Large intestine (tissue), 3 donors: ENCODE measurements at regions not wholly inside any gene's neighbourhood (a gene's known extent, or its start where the extent isn't known, plus 50 kb on each side); places are given as distances from the start of the nearest gene placed in this dataset.

Experiments
- DNase-seq, 2 donors: peaks; one replicate each; pipeline versions ENCODE4 v3.0.0 to v3.0.0-alpha.2; 2013
- H3K27ac ChIP-seq: one replicate; pipeline ENCODE4 v1.5.1; 2013; ENCODE audit warnings: low read length
- H3K27me3 ChIP-seq: 2 replicates; pipeline ENCODE4 v1.6.1; 2013; ENCODE audit warnings: low read length; ENCODE audit not compliant: control insufficient read depth, insufficient read depth
- H3K36me3 ChIP-seq: 2 replicates; pipeline ENCODE4 v1.6.1; 2013; ENCODE audit warnings: low read length; ENCODE audit not compliant: control insufficient read depth, insufficient read depth
- H3K4me1 ChIP-seq: one replicate; pipeline ENCODE4 v1.6.1; 2013; ENCODE audit warnings: low read length; ENCODE audit not compliant: control insufficient read depth, insufficient read depth
- H3K4me3 ChIP-seq: one replicate; pipeline ENCODE4 v1.5.1; 2013; ENCODE audit warnings: low read length
- H3K9me3 ChIP-seq: one replicate; pipeline ENCODE4 v1.6.1; 2013; ENCODE audit warnings: mild to moderate bottlenecking, low read depth, low read length, moderate library complexity; ENCODE audit not compliant: control insufficient read depth
- WGBS: methylation state at CpG from one replicate; pipeline ENCODE4 v1.1.5; 2013; ENCODE audit warnings: low lambda C conversion rate; ENCODE audit not compliant: insufficient coverage; 5-methylcytosine and 5-hydroxymethylcytosine counted together

DNA sequence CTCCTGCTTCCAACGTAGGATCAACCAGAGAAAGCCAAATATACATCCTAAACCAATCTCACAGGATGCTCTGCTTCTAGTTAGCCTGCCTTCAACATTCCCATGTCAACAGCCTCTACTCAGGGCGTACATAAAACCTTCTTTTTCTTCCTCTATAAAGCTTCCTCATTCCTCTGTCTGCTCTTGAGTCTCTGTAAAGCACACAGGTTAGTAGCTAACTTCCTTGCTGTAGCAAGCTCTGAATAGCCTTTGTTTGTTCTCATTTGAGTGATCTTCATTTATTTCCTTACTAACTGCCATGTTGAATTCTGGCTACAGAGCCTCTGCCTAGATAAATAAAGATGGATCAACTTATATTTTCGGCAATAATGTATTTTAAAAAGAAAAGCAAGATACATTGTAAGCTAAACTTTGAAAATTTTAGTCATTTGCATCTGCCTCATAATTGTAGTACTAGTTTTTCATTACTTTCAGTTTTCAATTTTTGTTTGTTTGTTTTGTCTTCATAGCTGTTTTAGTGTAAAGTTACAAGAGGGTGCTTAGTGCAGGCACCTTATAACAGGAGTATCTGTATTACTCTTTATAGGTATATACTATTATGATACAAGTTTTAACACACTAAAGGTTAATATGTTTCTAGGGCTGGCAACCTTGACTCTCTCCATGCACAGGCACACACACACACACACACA, 498.2 kb downstream of the PYDC2 start:
- H3K36me3 ChIP-seq: no peaks in the 10 kb centered on the region
- no peaks in the 10 kb centered on the region for H3K9me3 ChIP-seq
- WGBS: 88% methylated on average over 1 of the region's 3 CpGs
- H3K4me3 ChIP-seq: no peak overlapping the region
- no peaks in the 10 kb centered on the region for H3K4me1 ChIP-seq
- DNase-seq: no peak
- H3K27me3 ChIP-seq: no peaks in the 10 kb centered on the region
- no peak overlapping the region for H3K27ac ChIP-seq

DNA sequence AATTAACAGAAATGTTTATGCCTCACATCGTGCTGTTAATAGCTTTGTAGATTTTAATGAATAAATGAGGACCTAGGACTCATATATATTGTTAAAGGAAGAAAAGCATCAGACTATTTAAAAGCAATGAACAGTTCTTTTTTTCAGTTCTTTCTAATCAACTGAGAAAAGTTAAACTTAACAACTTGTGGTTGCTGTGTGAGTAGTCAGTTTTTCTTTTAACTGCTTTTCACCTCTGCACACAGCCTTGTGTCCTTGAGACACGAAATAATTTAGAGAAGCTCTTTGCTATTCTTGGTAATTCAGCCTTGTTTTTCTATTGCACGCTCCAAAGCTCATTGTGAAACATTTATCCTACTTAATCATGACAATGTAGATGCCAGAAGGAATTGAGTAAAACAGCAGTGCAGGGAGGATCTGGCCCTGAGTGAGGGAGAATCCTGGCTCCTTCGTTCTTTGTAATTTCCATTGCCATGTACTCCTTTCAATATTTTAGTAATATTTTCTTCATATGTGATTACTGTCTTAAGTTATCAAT, 499.0 kb downstream of the PYDC2 start:
- DNase-seq: no peak
- Histone ChIP-seq H3K27ac (no peak overlapping the region), H3K27me3 (no peaks in the 10 kb centered on the region), H3K36me3 (no peaks in the 10 kb centered on the region), H3K4me3 (no peak overlapping the region), H3K9me3 (no peaks in the 10 kb centered on the region), H3K4me1 (no peaks in the 10 kb centered on the region)
- WGBS: 62% methylated on average over 2 of the region's 4 CpGs

DNA sequence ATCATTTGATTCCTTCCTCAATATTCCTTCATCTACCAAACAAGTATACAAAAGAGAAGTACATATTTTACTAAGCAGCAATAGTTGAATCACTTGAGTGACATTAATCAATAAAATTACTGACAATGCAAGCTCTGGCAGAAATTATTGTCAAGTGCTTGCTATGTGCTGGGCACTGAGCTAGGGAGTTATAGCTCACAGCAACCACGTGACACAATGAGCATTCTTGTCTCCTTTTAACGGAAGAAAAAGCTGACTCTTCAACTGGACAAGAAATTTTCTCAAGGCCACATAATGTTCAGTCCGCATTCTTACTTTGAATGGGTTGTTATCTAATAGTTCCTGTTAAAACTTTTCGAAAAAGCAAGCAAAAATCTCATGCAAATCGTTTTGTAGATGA, 500.1 kb downstream of the PYDC2 start:
- Histone ChIP-seq H3K36me3 (no peaks in the 10 kb centered on the region), H3K4me3 (no peak overlapping the region), H3K9me3 (no peaks in the 10 kb centered on the region), H3K27ac (no peak overlapping the region), H3K27me3 (no peaks in the 10 kb centered on the region), H3K4me1 (no peaks in the 10 kb centered on the region)
- 80% methylated on average over 2 of the region's 5 CpGs for WGBS
- no peak for DNase-seq

DNA sequence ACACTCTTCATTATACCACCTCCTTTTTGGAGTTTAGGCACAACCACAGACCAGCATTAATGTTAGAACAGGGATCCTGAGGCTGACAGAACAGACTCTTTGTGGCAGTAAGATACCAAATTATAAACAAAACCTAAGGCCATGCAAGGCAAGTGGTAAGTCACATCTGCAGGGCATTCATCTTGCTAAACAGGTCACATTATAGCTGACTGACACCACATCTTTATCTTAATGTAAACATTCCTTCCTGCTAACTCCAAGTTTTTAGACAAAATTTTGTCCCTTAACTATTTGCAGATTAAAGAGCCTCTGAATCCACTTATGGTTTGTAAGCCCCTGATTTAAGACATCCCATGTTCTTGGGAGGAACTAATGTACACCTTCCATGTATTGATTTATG, 500.6 kb downstream of the PYDC2 start:
- Histone ChIP-seq H3K27ac (no peak overlapping the region), H3K4me1 (no peaks in the 10 kb centered on the region), H3K36me3 (no peaks in the 10 kb centered on the region), H3K4me3 (no peak overlapping the region), H3K9me3 (no peaks in the 10 kb centered on the region), H3K27me3 (no peaks in the 10 kb centered on the region)
- no peak for DNase-seq

DNA sequence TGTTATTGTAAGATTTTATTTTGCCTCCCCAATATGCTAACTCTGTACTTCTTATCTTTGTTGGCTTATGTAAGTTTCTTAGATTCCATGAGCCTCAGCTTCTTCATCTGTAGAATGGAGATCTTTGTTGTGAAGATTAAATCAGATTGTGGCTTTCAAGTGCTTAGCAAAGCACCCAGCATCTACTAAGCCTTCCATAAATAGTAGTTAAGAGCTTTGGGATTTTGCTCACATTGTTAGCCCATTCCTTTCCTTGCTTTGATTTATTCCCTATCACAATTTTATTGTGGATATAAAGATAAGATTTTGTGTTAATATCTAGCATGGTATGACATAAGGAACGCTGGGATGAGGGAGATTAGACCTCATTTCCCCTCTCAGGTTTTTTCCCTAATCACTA, 501.4 kb downstream of the PYDC2 start:
- Histone ChIP-seq H3K27ac (no peak overlapping the region), H3K36me3 (no peaks in the 10 kb centered on the region), H3K4me3 (no peak overlapping the region), H3K4me1 (no peaks in the 10 kb centered on the region), H3K27me3 (no peaks in the 10 kb centered on the region), H3K9me3 (no peaks in the 10 kb centered on the region)
- DNase-seq: no peak
- WGBS: no CpG with 5 or more reads among the region's 1 CpG

DNA sequence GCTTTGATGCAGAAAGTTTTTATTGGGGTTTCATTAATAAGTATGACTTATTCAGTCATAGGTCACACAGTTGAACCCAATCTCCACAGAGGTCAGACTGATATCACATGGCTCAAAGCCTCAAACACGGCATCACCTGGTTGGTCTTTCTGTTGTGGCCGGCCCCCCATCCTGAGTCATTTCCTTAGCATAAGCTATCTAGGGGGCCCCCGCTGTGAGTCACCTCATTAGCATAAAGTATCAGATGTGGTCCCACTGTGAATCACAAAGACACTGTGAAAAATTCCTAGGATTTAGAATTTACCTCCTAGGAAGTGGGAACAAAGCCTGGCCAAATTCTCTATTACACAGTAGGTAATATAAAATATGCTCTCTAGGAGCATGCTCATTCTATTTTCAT, 502.2 kb downstream of the PYDC2 start:
- no peak overlapping the region for H3K4me3 ChIP-seq
- WGBS: no CpG with 5 or more reads among the region's 3 CpGs

DNA sequence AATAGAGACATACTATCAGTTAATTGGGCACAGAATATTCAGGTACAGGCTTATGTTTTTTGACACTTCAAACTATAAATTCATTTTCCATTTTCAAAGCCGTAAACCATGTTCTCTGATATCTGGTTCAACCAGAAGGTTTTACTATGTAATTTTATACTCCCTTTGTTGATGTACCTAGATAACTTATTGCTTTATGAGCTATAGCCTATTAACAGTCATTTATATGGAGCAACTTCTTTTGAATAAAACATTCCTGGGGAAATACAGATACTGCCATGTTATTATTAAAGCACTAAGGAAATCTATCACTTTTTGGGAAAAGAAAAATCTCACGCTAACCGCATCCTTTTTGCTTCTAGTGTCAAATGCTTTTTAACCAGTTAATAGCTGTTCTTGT, 505.6 kb downstream of the PYDC2 start:
- Histone ChIP-seq H3K4me1 (no peaks in the 10 kb centered on the region), H3K27me3 (no peaks in the 10 kb centered on the region), H3K27ac (no peak overlapping the region), H3K4me3 (no peak overlapping the region), H3K36me3 (no peaks in the 10 kb centered on the region), H3K9me3 (no peaks in the 10 kb centered on the region)
- no peak for DNase-seq
- WGBS: 100% methylated on average over 1 of the region's 3 CpGs

More for the DNA sequence above, 502.2 kb downstream of the PYDC2 start:
- no peaks in the 10 kb centered on the region for H3K27me3 ChIP-seq
- H3K36me3 ChIP-seq: no peaks in the 10 kb centered on the region
- H3K27ac ChIP-seq: no peak overlapping the region
- H3K9me3 ChIP-seq: no peaks in the 10 kb centered on the region
- no peak for DNase-seq
- no peaks in the 10 kb centered on the region for H3K4me1 ChIP-seq

DNA sequence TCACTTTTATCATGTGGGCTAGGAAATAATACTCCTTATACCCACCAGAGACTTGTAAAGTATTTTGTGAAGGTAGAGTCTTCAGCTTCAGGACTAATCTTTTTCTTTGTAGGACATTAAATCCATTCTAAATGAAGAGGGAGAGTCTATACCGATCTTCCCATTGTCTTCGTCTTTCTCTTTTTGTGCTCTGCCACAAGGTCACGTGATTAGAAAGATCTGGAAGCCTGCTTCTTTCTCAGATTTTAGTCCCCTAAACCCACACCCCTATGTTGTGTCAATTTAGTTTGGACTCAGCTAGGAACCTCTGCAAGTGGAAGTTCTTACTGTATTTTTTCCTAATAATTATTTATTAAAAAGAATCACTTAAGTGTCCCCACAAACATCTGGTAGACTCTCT, 507.3 kb downstream of the PYDC2 start:
- H3K27me3 ChIP-seq: no peaks in the 10 kb centered on the region
- H3K36me3 ChIP-seq: no peaks in the 10 kb centered on the region
- no peaks in the 10 kb centered on the region for H3K9me3 ChIP-seq
- DNase-seq: no peak
- no peak overlapping the region for H3K4me3 ChIP-seq
- 100% methylated on average over 3 of the region's 3 CpGs for WGBS
- no peak overlapping the region for H3K27ac ChIP-seq
- no peaks in the 10 kb centered on the region for H3K4me1 ChIP-seq

DNA sequence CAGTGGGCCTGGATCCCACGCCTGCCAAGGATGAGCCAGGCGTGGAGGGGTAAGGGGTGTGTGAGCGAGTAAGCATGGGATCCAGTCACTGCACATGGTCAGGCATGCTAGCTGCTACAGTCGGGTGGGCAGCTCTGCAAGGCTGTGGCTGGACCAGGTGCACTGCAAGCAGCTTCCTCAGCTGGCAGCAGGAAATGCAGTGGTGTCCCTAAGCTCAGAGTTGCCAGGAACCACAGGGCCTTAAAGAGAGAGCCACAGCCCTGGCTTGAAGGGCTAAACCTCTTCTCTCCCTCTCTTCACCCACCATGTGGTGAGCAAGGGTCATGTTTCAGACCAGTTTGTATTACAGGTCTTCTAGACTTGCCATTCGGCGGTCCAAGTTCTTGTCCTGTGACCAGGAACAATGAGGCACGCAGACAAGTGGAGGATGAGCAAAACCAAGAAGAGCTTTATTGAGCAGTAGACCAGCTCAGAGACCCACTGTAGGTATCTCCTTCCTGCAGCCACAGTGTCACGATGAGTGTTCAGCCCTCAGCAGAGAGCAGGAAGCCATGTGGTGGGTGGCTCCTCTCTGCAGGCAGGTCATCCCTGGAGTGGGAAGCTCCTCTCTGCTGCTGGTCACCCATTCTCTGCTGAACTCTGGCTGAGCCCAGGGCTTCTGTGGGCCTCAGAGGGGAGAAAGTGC, 511.9 kb downstream of the PYDC2 start:
- WGBS: no CpG with 5 or more reads among the region's 8 CpGs
- no peaks in the 10 kb centered on the region for H3K4me1 ChIP-seq
- no peaks in the 10 kb centered on the region for H3K9me3 ChIP-seq
- H3K27ac ChIP-seq: no peak overlapping the region
- no peak overlapping the region for H3K4me3 ChIP-seq
- no peak for DNase-seq
- no peaks in the 10 kb centered on the region for H3K36me3 ChIP-seq
- H3K27me3 ChIP-seq: no peaks in the 10 kb centered on the region

DNA sequence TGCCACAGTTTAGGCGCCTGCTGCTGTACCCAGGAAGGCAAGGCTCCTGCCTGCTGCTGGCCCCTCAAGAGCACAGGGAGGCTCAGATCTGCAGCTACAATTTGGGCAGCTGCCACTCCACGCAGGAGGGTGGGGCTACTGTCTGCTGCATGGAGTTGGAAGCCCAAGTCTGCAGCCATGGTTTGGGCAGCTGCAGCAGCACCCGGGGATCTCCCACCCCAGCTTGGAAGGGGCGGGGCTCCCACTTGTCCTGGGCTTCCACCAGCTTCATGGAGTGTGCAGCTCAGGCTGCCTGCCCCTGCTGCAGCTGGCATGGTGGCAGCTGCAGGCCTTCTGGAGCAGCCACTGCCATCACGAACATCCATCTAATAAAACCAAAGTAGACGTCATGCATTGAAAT, 512.9 kb downstream of the PYDC2 start:
- Histone ChIP-seq H3K4me3 (no peak overlapping the region), H3K27me3 (no peaks in the 10 kb centered on the region), H3K36me3 (no peaks in the 10 kb centered on the region), H3K4me1 (no peaks in the 10 kb centered on the region), H3K9me3 (no peaks in the 10 kb centered on the region), H3K27ac (no peak overlapping the region)
- WGBS: no CpG with 5 or more reads among the region's 6 CpGs
- DNase-seq: no peak

DNA sequence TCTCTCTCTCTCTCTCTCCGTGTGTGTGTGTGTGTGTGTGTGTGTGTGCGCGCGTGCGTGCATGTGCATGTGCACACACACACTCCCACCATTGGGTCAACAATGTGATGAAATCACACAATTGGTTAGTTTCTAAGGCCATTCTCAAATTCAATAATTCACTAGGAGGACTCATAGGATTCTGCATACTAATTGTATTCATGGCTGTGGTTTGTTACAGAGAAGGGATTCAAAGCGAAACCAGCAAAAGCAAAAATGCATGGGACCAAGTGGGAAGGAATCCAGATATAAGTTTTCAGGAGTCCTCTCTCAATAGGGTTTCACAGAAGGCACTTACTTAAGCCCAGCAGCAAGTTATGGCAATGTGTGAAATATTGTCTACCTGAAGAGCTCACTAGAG, 515.0 kb downstream of the PYDC2 start:
- no peak for DNase-seq
- Histone ChIP-seq H3K27me3 (no peaks in the 10 kb centered on the region), H3K4me3 (no peak overlapping the region), H3K27ac (no peak overlapping the region), H3K4me1 (no peaks in the 10 kb centered on the region), H3K9me3 (no peaks in the 10 kb centered on the region), H3K36me3 (no peaks in the 10 kb centered on the region)
- WGBS: 100% methylated on average over 1 of the region's 6 CpGs
